ENCODE measurements at regions not wholly inside any gene's neighbourhood (a gene's known extent, or its start where the extent isn't known, plus 50 kb on each side); places are given as distances from the start of the nearest gene placed in this dataset.

- TF ChIP-seq ELK1 (IDR thresholded peaks at IDR 0.05; ENCODE audit: low read depth, low read length): no peak
- no peak for TF ChIP-seq TBL1XR1 (IDR thresholded peaks at IDR 0.05; ENCODE audit: low read depth, low read length)
- no peak for TF ChIP-seq EP300 (IDR thresholded peaks at IDR 0.05; ENCODE audit: borderline replicate concordance in 1 of 2, control insufficient read depth in 1 of 2, low read depth in 2 of 2, low read length in 2 of 2)
- TF ChIP-seq CTCF (IDR thresholded peaks at IDR 0.05 in 2 of 3, conservative IDR thresholded peaks at IDR 0.05 in 1 of 3; ENCODE audit: control insufficient read depth in 2 of 3, extremely low read depth in 1 of 3, insufficient read depth in 1 of 3, low read depth in 3 of 3, low read length in 3 of 3): no peak
- TF ChIP-seq BCL11A (IDR thresholded peaks at IDR 0.05; ENCODE audit: low read depth, low read length): no peak
- no peak for TF ChIP-seq USF2 (IDR thresholded peaks at IDR 0.05; ENCODE audit: borderline replicate concordance, low read depth, low read length)
- no peak for TF ChIP-seq TAF1 (IDR thresholded peaks at IDR 0.05; ENCODE audit: borderline replicate concordance, low read depth, low read length)
- no peak for TF ChIP-seq PRDM15 (CRISPR knock-in tag; IDR thresholded peaks at IDR 0.05)
- no peak for TF ChIP-seq BACH1 (IDR thresholded peaks at IDR 0.05; ENCODE audit: borderline replicate concordance)
- no peak for TF ChIP-seq GATAD2B (conservative IDR thresholded peaks at IDR 0.05; ENCODE audit: low read depth)
- TF ChIP-seq POLR2AphosphoS5 (IDR thresholded peaks at IDR 0.05; ENCODE audit: low read length): no peak
These were observed 269.3 kb upstream of the CHD6 start for GRCh38 chr20:41887500-41887899.
